Karpas-422 (cell line): ENCODE measurements at regions not wholly inside any gene's neighbourhood (a gene's known extent, or its start where the extent isn't known, plus 50 kb on each side); places are given as distances from the start of the nearest gene placed in this dataset.

Experiments
- DNase-seq: peaks from one replicate; pipeline ENCODE4 v3.0.0-alpha.2; 2015
- H2AFZ ChIP-seq: fragments of 200-600 bp; sonication (generic); 2 replicates; pipeline ENCODE4 v1.6.1; 2014; ENCODE audit warnings: antibody characterized with exemption, low read length, mixed read lengths
- H3K27ac ChIP-seq: fragments of 200-600 bp; sonication (generic); 2 replicates; pipeline ENCODE4 v1.5.1; 2014; ENCODE audit warnings: mild to moderate bottlenecking, low read length, moderate library complexity
- H3K27me3 ChIP-seq: fragments of 200-600 bp; sonication (generic); 2 replicates; pipeline ENCODE4 v1.6.1; 2014; ENCODE audit warnings: low read length, mixed read lengths
- H3K36me3 ChIP-seq: fragments of 200-600 bp; sonication (generic); 2 replicates; pipeline ENCODE4 v1.6.1; 2014; ENCODE audit warnings: low read length, mixed read lengths; ENCODE audit not compliant: insufficient read depth
- H3K4me1 ChIP-seq: fragments of 200-600 bp; sonication (generic); 2 replicates; pipeline ENCODE4 v1.6.1; 2014; ENCODE audit warnings: mild to moderate bottlenecking, low read length, mixed read lengths
- H3K4me2 ChIP-seq: fragments of 200-600 bp; sonication (generic); 2 replicates; pipeline ENCODE4 v1.6.1; 2014; ENCODE audit warnings: low read length, low read depth, mild to moderate bottlenecking; ENCODE audit not compliant: poor library complexity, severe bottlenecking
- H3K4me3 ChIP-seq: fragments of 200-600 bp; sonication (generic); 2 replicates; pipeline ENCODE4 v1.5.1; 2014; ENCODE audit warnings: mild to moderate bottlenecking, antibody characterized with exemption, low read length, mixed read lengths
- H3K79me2 ChIP-seq: fragments of 200-600 bp; sonication (generic); 2 replicates; pipeline ENCODE4 v1.6.1; 2014; ENCODE audit warnings: mild to moderate bottlenecking, low read length, mixed read lengths
- H3K9ac ChIP-seq: fragments of 200-600 bp; sonication (generic); 2 replicates; pipeline ENCODE4 v1.6.0; 2014; ENCODE audit warnings: low read length
- H3K9me2 ChIP-seq: fragments of 200-600 bp; sonication (generic), shearing (Covaris generic); replicated peaks from 2 replicates; pipeline ENCODE4 v1.6.0; 2014; ENCODE audit warnings: mild to moderate bottlenecking, low read length, moderate library complexity; ENCODE audit not compliant: insufficient read depth
- H3K9me3 ChIP-seq: fragments of 300-700, 200-600 bp; sonication (generic); 2 replicates; pipeline ENCODE4 v1.6.1; 2014; ENCODE audit warnings: low read length, mixed read lengths
- H4K20me1 ChIP-seq: fragments of 200-600 bp; sonication (generic); 2 replicates; pipeline ENCODE4 v1.6.1; 2014; ENCODE audit warnings: mild to moderate bottlenecking, antibody characterized with exemption, low read length, low read depth; ENCODE audit not compliant: insufficient read depth

DNA sequence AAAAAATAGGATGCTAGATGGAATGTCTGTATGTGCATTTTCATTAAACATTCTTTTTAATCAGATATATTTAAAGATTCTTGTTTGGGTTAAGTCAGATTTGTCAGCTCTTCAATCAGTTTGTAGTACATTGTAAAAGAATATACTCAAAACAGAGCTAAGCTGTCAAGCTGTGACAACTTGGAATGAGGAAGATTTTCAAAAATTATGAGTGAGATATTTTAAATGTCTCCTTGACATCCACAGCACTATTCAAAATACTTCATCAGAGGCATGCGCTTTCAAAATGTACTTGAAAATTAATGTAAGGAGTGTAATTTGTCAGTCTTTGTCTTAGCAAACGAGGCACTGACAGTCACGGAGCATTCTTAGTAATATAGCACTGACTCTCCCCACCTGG, 182.0 kb downstream of the MAT2B start:
- no peaks in the 10 kb centered on the region for H3K9me2 ChIP-seq
- no peak overlapping the region for H2AFZ ChIP-seq
- no peaks in the 10 kb centered on the region for H3K79me2 ChIP-seq
- no peak for DNase-seq
- no peaks in the 10 kb centered on the region for H3K36me3 ChIP-seq
- H3K4me2 ChIP-seq: no peak overlapping the region
- no peak overlapping the region for H3K27ac ChIP-seq
- no peak overlapping the region for H3K9ac ChIP-seq
- H3K4me1 ChIP-seq: no peaks in the 10 kb centered on the region
- no peaks in the 10 kb centered on the region for H4K20me1 ChIP-seq
- no peaks in the 10 kb centered on the region for H3K9me3 ChIP-seq
- no peak overlapping the region for H3K4me3 ChIP-seq
- H3K27me3 ChIP-seq: no peaks in the 10 kb centered on the region

DNA sequence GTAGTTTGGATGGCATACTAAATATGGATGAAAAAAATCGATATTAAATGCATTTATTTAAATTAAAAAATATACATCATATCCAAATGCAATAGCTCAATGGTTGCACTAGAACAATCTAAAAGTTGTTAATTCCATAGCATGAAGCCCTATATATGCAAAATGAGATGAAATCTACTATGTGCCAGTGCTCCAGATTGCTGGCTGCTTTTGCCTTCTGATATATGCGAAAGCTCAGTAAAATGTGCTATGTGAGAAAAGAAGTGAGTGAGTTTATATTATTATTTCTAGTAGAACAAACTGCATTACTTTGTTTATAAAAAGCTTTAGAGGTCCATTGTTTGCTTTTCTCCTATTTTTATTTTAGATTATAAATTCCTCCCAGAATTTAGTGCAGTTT, 186.7 kb downstream of the MAT2B start:
- no peaks in the 10 kb centered on the region for H3K9me2 ChIP-seq
- H3K4me2 ChIP-seq: no peak overlapping the region
- H3K79me2 ChIP-seq: no peaks in the 10 kb centered on the region

GRCh38 chr5:163695830-163696578, 190.6 kb downstream of the MAT2B start:
- Histone ChIP-seq H3K4me2 (no peak overlapping the region), H3K4me3 (no peak overlapping the region), H3K27me3 (no peaks in the 10 kb centered on the region), H3K79me2 (no peaks in the 10 kb centered on the region), H3K27ac (no peak overlapping the region), H3K36me3 (no peaks in the 10 kb centered on the region), H4K20me1 (no peaks in the 10 kb centered on the region), H3K9ac (no peak overlapping the region), H2AFZ (no peak overlapping the region), H3K9me2 (no peaks in the 10 kb centered on the region), H3K9me3 (no peaks in the 10 kb centered on the region), H3K4me1 (no peaks in the 10 kb centered on the region)
- DNase-seq: peak; percentile 79

More for the DNA sequence above, 186.7 kb downstream of the MAT2B start:
- H3K4me3 ChIP-seq: no peak overlapping the region
- no peaks in the 10 kb centered on the region for H3K36me3 ChIP-seq
- DNase-seq: no peak
- H3K9ac ChIP-seq: no peak overlapping the region
- no peaks in the 10 kb centered on the region for H3K9me3 ChIP-seq
- H3K27me3 ChIP-seq: no peaks in the 10 kb centered on the region
- H3K27ac ChIP-seq: no peak overlapping the region
- no peaks in the 10 kb centered on the region for H3K4me1 ChIP-seq
- H2AFZ ChIP-seq: no peak overlapping the region
- H4K20me1 ChIP-seq: no peaks in the 10 kb centered on the region

DNA sequence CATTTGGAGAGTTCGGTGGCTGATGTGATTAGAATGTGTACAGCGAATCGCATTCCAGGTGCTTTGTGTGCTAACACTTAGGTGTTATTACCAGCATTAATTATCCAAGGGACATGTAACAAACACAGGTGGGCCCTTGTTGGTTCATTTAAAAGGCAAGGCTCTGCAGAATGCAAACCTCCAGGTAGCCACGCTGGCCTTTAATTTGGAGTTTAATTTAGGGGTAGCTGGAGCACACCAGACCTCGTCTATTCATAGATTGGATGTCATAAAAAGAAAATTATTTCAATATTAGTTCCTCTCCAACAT, 191.1 kb downstream of the MAT2B start:
- no peaks in the 10 kb centered on the region for H4K20me1 ChIP-seq
- no peak overlapping the region for H3K9ac ChIP-seq
- H2AFZ ChIP-seq: no peak overlapping the region
- H3K9me3 ChIP-seq: no peaks in the 10 kb centered on the region
- H3K27ac ChIP-seq: no peak overlapping the region
- H3K27me3 ChIP-seq: no peaks in the 10 kb centered on the region
- DNase-seq: no peak
- H3K36me3 ChIP-seq: no peaks in the 10 kb centered on the region
- no peaks in the 10 kb centered on the region for H3K79me2 ChIP-seq
- no peaks in the 10 kb centered on the region for H3K9me2 ChIP-seq
- no peak overlapping the region for H3K4me3 ChIP-seq
- no peak overlapping the region for H3K4me2 ChIP-seq
- no peaks in the 10 kb centered on the region for H3K4me1 ChIP-seq

- Histone ChIP-seq H4K20me1 (no peaks in the 10 kb centered on the region), H3K36me3 (no peaks in the 10 kb centered on the region), H3K4me3 (no peak overlapping the region), H3K27me3 (no peaks in the 10 kb centered on the region), H2AFZ (no peak overlapping the region), H3K9ac (no peak overlapping the region), H3K4me2 (no peak overlapping the region), H3K27ac (no peak overlapping the region), H3K9me3 (no peaks in the 10 kb centered on the region), H3K4me1 (no peaks in the 10 kb centered on the region), H3K9me2 (no peaks in the 10 kb centered on the region), H3K79me2 (no peaks in the 10 kb centered on the region)
- no peak for DNase-seq
These were observed 200.8 kb downstream of the MAT2B start for GRCh38 chr5:163706053-163706771.

- H2AFZ ChIP-seq: no peak overlapping the region
- H3K4me3 ChIP-seq: no peak overlapping the region
- no peaks in the 10 kb centered on the region for H3K36me3 ChIP-seq
- H3K9ac ChIP-seq: no peak overlapping the region
- no peaks in the 10 kb centered on the region for H3K4me1 ChIP-seq
- H3K79me2 ChIP-seq: no peaks in the 10 kb centered on the region
- H4K20me1 ChIP-seq: no peaks in the 10 kb centered on the region
- no peaks in the 10 kb centered on the region for H3K9me3 ChIP-seq
- no peak overlapping the region for H3K4me2 ChIP-seq
- no peaks in the 10 kb centered on the region for H3K9me2 ChIP-seq
- no peaks in the 10 kb centered on the region for H3K27me3 ChIP-seq
- DNase-seq: no peak
- H3K27ac ChIP-seq: no peak overlapping the region
These were observed 206.6 kb downstream of the MAT2B start for GRCh38 chr5:163712011-163712410.

GRCh38 chr5:163718272-163718671, 212.9 kb downstream of the MAT2B start:
- Histone ChIP-seq H3K27ac (no peak overlapping the region), H3K79me2 (no peaks in the 10 kb centered on the region), H3K9me3 (no peaks in the 10 kb centered on the region), H4K20me1 (no peaks in the 10 kb centered on the region), H2AFZ (no peak overlapping the region), H3K4me3 (no peak overlapping the region), H3K4me2 (no peak overlapping the region), H3K9ac (no peak overlapping the region), H3K4me1 (no peaks in the 10 kb centered on the region), H3K27me3 (no peaks in the 10 kb centered on the region), H3K36me3 (no peaks in the 10 kb centered on the region), H3K9me2 (no peaks in the 10 kb centered on the region)
- no peak for DNase-seq

GRCh38 chr5:163724305-163724704, 218.9 kb downstream of the MAT2B start:
- Histone ChIP-seq H3K4me3 (no peak overlapping the region), H3K9ac (no peak overlapping the region), H4K20me1 (no peaks in the 10 kb centered on the region), H3K4me1 (no peaks in the 10 kb centered on the region), H3K36me3 (no peaks in the 10 kb centered on the region), H3K9me2 (no peaks in the 10 kb centered on the region), H2AFZ (no peak overlapping the region), H3K27ac (no peak overlapping the region), H3K4me2 (no peak overlapping the region), H3K27me3 (no peaks in the 10 kb centered on the region), H3K9me3 (no peaks in the 10 kb centered on the region), H3K79me2 (no peaks in the 10 kb centered on the region)
- DNase-seq: no peak
